Endometrial microvascular endothelial cells (primary cell): ENCODE measurements at regions not wholly inside any gene's neighbourhood (a gene's known extent, or its start where the extent isn't known, plus 50 kb on each side); places are given as distances from the start of the nearest gene placed in this dataset.
"Not testable (repeated sequence)": the region's sequence is repeated elsewhere in the genome, so short reads cannot be mapped to it uniquely, and the experiment has no call there.

ENCODE experiments used
- in situ Hi-C: cut with HindIII; loops from 2 replicates; pipeline ENCODE4 v1.10.0; 2017; ENCODE audit warnings: low sequenced_read_pairs, low pct_unique_long_range_greater_than_20kb; ENCODE audit errors: inconsistent ontology term

DNA sequence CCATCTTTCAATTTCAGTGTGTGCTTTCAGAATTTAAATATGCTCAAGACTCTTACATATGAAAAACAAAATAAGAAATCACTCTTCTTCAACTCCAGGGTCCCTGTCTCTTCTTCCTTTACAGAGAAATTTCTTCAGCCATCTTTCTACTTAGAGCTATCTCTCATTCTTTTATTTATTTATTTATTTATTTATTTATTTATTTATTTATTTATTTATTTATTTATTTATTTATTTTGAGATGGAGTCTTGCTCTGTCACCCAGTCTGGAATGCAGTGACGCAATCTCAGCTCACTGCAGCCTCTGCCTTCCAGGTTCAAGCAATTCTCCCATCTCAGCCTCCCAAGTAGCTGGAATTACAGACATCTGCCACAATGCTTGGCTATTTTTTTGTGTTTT is 211.7 kb downstream of the DUSP10 start:
- in situ Hi-C loops, result not testable (repeated sequence)

DNA sequence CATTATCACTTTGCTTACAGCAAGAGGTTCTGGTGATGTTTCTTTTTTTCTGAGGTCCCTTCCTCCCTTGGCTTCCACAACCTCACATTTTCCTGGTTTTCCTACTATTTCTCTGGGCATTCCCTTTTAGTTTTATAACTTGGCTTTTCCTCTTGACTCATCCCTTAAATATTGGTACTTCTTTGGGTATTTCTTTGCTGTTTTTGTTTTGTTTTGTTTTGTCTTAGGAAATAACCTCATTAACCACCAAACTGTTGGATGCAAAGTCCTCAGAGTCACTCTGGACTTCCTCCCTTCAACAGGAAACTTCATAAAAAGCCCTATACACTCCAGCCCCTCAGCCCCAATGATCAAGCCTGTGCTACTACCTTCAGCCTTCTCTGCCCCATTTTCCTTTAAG is 211.1 kb downstream of the DUSP10 start:
- in situ Hi-C loops, result no loop called here

DNA sequence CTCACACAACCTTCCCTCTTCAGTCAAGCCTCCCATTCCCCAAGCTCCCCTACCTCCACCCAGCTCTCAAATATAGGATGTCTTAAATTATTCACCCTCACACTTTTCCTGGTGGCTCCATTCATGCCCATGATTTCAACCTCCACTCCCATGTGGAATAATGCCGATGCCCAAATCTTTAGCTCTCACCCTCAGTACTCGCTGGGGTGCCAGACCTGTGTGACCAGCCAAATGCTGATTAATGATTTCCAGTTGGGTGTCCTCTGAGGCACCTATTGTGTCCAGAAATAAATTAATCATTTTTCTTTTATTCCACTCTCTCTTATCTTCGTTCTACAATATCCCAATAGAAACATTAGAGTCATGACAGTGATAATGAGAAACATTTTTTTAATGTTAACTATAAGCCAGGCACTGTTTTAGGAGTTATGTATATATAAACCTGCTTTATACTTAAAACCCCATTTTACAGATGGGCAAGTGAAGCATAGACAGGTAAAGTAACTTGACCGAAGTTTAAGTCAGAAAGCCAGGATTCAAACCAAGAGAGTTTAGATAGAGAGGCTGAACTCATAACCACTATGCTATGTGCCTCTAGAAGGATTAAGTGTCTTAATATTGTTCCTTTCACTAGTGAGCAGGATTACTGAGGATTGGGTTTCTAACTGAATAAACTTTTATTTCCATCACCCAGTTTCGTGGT is 209.7 kb downstream of the DUSP10 start:
- in situ Hi-C loops, result no loop called here

DNA sequence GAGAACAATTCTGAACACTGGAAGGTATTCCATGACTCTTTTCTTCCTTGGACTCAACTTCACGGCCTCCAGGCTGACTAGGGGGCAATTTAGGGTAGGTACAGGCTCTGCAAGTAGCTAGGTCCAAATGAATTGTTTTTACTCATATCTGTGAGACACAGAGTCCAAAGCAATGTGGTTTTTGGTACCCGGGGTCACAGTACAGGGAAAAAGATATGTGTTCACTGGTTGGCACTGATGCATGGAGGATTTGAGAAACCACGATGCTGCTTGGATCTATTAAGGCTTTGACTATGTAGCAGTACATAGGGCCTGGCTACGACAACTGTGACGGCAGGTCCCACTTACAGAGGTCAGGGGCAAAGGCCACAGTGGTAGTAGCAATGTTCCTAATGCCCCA is 200.6 kb downstream of the DUSP10 start:
- in situ Hi-C loops, result no loop called here

DNA sequence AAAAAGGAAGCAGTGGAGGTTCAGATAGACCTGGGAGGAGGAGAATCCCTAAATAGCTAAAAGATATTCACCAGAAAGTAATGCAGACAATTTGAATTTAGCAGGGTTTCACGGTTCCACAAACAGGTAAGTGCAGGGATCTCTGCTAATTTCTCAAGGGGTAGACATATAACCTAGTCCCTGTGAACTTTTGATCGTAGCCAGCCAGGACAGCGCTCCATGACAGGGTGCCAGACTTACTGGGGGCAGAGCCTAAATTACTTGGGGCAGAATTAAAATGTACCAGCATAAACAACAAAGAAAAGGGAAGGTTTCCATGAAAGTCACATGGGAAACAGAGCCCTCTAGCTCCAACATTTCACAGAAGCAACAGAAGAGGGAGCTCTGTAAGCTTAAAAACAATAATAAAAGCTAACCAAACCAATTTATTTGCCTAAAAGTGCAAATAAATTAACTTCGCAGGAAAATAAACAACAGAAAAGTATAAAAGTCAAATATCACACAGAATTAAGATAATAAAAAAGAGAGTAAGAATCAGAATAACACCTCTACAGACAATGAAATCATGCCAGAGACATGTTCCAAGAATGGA is 198.3 kb downstream of the DUSP10 start:
- in situ Hi-C loops, result no loop called here

DNA sequence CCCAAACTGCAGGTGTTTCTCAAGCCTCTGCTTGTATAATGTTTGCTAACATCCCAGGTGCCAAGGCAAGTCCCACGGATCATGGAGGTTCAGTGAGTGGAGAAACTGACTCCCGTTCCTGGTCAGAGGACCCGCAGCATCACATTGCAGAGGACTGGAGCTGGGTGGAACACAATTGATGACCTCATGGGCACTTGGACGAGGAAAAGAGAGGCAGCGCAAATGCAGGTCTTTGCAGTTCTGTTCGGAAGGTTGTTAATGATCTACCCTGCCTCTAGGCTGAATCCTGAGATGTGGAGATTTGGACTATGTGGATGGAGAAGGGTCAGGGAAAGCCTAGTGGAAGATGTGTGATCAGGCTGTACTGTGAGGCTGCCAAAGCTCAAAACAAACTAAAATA is 192.9 kb downstream of the DUSP10 start:
- in situ Hi-C loops, result no loop called here

DNA sequence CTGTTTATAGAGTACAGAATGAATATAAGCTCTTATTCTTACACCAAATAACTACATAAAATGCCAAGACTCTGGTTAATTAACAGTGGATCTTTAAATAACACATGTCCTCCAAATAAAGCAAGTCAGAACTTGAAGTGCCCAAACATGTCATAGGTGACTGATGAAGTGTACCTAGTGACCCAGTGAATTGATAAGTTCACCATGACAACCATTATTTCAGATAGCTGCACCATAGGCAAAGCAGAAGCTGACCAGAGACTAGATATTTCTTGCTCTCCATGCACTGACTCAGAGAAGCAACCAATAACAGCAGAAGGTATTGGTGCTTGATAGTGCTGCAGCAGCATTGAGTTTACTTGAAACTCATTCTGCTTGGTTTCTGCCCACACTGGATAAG is 192.1 kb downstream of the DUSP10 start:
- in situ Hi-C loops, result no loop called here

DNA sequence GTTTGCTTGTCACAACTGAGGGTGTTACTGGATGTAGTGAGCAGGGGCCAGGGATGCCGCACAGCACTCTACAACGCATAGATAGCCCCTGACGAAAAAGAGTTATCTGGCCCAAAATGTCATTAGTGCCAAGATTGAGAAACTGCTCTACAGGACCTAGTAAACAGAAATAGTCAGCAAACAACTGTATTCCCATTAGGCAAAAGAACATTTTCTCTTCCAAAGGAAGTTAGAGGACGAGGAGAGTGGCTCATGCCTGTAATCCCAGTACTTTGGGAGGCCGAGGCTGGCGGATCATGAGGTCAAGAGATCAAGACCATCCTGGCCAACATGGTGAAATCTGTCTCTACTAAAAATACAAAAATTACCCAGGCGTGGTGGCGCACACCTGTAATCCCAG is 189.1 kb downstream of the DUSP10 start:
- in situ Hi-C loops, result not testable (repeated sequence)

DNA sequence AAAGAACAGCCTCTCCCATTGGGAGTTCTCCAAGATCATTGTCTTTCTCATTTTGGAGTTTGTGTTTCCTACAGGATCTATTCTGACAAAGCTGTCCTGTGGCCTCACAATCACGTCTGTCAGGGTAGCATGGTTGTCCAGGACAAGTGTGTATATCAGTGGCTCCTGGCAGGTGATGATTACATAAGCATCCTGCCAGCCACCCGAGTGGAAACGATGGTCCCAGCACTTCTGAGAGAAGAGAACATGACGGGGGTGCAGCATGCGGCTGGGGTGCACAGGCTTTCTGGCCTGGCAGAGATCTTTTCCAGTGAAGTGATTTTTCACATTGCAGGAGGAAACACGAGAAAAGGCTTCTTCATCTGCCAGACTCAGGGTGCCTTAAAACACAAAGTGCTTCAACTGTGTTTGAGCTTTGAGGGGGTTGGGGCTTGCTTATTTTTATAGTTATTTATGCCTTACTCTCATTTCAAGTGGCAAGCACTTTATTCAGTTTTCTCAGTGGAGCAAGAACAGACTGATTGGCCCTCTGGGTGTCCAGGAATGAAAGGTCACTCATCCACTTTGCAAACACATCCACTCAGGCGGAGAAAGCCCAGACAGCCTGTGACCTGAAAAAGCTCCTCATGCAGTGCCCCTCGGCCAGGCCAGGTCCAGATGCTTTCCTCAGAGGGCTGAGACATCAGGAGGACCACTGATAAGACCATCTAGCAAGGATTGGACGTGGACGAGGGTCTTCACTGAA is 186.0 kb downstream of the DUSP10 start:
- in situ Hi-C loops, result no loop called here

DNA sequence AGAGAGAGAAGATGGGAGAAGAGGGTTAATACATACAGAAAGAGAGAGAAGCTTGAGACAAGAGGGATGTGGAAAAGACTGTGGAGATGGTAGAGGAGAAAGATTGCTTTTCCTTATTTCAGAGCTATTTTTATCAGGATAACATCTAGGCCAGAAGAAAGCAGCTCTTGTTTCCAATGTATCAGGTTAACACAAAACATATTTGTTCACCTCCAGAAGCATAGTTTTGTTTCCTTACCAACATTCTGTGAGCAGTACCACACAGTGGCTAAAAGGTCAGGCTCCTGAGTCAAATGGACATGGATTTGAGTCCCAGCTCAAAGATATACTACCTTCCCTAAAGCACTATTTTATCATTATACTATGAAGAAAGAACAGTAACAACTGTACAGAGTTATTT is 185.5 kb downstream of the DUSP10 start:
- in situ Hi-C loops, result no loop called here

DNA sequence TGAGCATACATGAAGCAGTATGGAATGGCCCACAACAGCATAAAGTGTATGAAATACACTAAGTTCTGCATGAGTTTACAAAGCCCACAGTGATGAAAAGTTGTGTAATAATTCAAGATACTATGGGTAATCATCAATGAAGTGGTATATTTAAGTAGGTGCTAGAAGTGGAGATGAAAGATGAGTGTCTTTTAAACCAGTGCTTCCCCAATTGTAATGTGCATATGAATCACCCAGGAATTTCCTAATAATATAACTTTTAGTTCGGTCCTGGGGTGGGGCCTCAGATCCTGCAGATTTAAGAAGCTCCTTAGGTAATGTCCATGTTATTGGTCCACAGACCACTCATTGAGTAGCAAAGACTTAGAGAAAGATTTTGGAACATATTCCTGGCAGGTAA is 184.9 kb downstream of the DUSP10 start:
- in situ Hi-C loops, result no loop called here

DNA sequence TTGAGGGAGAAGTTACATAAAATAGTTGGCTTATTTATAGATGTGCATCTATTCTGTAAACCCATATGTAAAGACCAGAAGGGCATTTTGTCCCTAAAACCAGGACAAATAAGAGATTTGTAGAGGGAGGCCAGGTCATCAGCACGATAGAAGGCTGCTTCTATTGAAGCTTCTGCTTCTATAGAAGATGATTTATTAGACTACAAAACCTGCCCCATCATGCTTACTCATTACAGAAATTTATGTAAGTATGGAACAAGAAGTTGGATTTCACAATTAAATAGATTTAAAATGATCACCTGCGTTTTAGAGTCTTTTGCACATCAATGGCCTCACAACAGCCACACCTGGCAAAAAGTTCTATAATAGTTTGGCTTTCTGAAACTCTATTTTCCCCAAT is 183.5 kb downstream of the DUSP10 start:
- in situ Hi-C loops, result no loop called here

DNA sequence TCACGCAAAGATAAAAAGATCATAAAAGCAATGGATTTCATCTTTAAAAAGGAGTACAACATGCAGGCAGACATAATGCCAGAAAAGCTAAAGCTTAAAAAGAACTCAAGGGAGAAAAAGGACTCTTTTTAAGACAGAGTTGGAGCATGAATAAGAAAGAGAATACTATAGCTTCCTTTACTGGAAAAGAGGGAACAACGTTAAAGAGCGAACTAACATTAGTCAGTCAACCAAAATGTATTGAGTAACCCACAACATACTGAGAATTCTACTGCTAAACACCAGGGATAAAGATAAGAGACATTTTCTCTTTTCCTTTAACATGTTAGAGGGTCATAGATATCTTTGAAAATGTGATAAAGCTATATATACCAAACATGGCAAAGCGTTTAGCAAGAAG is 182.0 kb downstream of the DUSP10 start:
- in situ Hi-C loops, result no loop called here

DNA sequence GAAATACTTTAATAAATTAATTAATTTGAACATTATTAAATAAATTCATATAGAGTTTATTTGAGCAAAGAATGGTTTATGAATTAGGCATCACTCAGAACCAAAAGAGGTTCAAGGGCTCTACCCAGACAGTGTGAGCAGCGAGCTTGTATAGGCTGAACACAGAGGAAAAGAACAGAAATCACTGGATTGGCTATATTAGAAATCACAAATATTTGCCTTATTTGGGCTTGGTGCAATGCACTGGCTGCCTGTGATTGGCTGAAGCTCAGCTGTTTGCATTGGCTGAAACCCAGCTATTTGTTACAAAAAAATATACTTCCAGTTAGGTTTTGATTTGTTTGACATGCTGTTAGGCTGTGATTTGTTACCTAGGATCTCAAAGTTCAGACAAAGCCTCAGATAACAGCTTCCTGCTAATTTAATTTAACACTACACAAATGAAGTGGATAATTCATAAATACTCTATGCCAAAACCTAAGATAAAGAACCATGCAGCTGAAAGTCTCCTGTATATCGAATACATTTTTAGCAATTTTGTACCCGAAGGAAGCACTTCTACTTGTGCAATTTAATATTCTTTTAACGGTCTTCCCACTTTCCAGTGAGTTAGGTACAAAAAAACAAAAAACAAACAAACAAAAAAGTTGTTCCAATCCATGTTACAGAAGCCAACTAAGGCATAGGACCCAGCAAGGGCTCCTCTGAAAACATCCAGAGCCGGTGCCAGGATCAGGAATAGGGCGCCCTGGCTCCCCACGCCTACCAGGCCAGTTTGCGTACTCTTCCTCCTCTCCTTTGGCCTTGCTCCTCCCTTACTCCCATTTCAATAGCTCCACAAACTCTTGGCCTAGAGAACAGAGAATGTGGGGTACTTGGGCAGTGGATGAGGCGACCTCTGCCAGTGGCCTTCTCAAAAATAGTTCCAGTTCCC is 179.1 kb downstream of the DUSP10 start:
- in situ Hi-C loops, result no loop called here

DNA sequence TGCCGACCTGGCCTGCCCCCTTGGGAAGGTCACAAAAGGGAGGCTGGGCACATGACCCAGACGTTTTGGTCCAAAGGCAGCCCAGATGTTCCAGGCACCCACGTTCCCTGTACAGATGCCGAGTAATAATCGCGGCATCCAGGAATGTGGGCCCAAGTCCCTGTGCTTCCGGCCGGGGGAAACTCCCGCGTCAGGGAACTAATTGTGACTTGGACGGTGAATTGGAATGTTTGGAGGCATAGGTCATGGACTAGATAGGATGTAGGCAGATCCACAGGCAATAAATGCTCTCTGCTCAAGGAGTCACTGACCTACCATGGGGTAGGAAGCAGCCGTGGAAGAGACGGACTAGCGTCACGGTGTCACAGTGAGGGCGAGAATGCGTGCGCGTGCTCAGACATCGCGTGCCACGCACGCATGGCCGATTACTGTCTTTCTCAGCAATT is 178.4 kb downstream of the DUSP10 start:
- in situ Hi-C loops, result no loop called here

DNA sequence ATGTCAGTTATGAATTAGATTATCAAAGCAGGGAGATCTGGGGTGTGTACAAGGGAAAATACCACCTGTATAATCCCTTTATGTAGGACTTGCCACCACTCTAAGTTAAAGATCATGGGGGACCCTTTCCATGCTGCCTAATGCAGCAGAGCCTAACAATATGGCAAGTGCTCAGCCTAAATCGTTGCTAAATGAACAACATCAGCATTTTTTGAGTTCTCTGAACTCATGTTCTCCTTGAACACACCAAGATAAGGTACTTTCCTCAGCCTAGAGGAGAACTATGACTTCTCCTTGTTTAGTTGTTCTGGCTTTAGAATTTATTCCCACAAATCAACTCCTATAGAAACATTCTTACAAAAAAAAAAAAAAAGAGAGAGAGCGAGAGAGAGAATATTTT is 177.0 kb downstream of the DUSP10 start:
- in situ Hi-C loops, result no loop called here

DNA sequence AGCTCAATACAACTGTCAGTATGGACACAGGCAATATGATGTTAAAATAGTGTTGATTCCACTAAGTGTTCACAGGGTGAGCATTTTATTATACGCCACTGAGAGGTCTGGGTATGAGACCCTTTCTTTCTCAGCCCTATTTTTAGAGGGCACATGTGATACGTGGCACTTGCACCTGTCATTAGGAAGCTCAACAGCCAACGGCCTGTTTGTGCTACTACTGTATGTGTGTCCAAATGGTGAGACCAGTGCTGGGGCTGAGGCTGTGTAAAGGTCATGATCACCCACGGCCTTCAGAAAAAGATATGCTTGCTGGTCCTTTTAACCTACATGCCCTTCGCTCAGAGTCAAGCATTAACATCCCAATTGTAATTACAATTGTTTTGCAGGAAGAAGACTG is 176.2 kb downstream of the DUSP10 start:
- in situ Hi-C loops, result no loop called here

DNA sequence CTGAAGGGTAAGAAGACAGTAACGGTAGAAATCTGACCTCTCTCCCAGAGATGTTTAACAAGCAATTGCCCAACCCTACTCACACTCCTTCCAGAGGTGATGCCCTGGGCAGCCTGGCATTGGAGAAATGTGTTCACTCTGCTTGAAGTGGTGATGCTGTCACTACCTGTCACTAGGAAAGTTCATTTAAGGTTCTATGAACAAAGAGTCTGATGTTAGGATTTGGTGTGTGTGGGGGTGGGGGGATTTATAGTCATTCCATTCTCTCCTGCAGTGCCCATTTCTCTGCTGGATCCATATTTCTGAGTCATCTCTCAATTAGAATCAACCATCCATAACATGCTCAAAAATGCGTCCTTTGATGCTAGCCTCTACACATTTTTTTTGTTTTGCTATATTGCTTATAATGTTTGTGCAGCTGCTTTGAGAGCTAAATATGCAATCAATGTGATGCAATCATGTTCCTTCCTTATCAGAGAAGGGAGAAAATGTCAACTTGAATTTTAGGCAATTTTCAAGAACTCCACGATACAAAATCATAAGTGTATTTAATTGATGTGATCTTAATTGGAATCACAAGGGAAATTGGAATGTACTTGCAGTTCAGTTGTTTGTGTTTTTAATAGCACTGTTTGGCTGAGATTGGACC is 173.9 kb downstream of the DUSP10 start:
- in situ Hi-C loops, result no loop called here

DNA sequence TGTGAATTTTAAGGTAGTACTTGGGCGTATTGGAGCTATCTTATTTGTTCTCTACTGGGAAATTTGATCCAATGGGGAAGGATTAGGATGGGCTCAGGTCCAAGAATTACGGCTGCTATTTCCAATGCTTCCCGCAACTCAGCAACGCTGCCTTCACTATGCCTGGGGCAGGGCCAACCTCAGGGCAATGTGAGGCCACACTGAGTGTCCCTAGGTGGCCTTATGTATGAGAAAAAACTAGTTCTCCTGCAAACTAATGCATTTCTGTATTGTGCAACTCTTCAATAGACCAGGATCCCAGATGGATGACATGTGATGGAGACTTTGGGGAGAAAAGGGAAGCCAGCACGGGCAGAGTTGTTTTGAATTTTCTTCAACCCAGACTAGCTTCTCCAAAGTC is 168.1 kb downstream of the DUSP10 start:
- in situ Hi-C loops, result no loop called here
